Smooth muscle cell (in vitro differentiated cells): ENCODE measurements at regions not wholly inside any gene's neighbourhood (a gene's known extent, or its start where the extent isn't known, plus 50 kb on each side); places are given as distances from the start of the nearest gene placed in this dataset.

Source experiments
- DNase-seq: peaks from one replicate; lab custom pipeline; 2025; ENCODE audit not compliant: unreplicated experiment; lab: John Stamatoyannopoulos, UW
- H2AFZ ChIP-seq: fragments of 200-600 bp; sonication (generic); 2 replicates; pipeline ENCODE4 v1.6.0; 2016; ENCODE audit warnings: antibody characterized with exemption, low read depth, mild to moderate bottlenecking
- H3F3A ChIP-seq: fragments of 200-600 bp; sonication (generic); 2 replicates; pipeline ENCODE4 v1.6.0; 2017; ENCODE audit warnings: antibody characterized with exemption, low read depth
- H3K27ac ChIP-seq: fragments of 200-600 bp; sonication (generic); 2 replicates; pipeline ENCODE4 v1.5.1; 2016; ENCODE audit warnings: low read depth, mild to moderate bottlenecking
- H3K27me3 ChIP-seq: fragments of 200-600 bp; sonication (generic); 2 replicates; pipeline ENCODE4 v1.6.1; 2016; ENCODE audit warnings: low read depth, mild to moderate bottlenecking
- H3K36me3 ChIP-seq: fragments of 200-600 bp; sonication (generic); 2 replicates; pipeline ENCODE4 v1.5.1; 2016; ENCODE audit warnings: low read depth
- H3K4me1 ChIP-seq: fragments of 200-600 bp; sonication (generic); 2 replicates; pipeline ENCODE4 v1.5.1; 2016; ENCODE audit warnings: low read depth
- H3K4me2 ChIP-seq: fragments of 200-600 bp; sonication (generic); 2 replicates; pipeline ENCODE4 v1.6.0; 2016; ENCODE audit warnings: mild to moderate bottlenecking
- H3K4me3 ChIP-seq: fragments of 200-600 bp; sonication (generic); 2 replicates; pipeline ENCODE4 v1.5.1; 2016; ENCODE audit warnings: mild to moderate bottlenecking
- H3K79me2 ChIP-seq: fragments of 200-600 bp; sonication (generic); 2 replicates; pipeline ENCODE4 v1.6.0; 2016; ENCODE audit warnings: low read depth, mild to moderate bottlenecking
- H3K9ac ChIP-seq: fragments of 200-600 bp; sonication (generic); 2 replicates; pipeline ENCODE4 v1.6.0; 2016; ENCODE audit warnings: low read depth
- H3K9me3 ChIP-seq: fragments of 200-600 bp; sonication (generic); replicated peaks from 2 replicates; pipeline ENCODE4 v1.5.1; 2016; ENCODE audit warnings: low read depth
- H4K20me1 ChIP-seq: fragments of 200-600 bp; sonication (generic); 2 replicates; pipeline ENCODE4 v1.6.0; 2016; ENCODE audit warnings: low read depth
- CTCF ChIP-seq: fragments of 200-600 bp; sonication (generic); IDR thresholded peaks from 2 replicates; pipeline ENCODE4 v1.5.1; 2017; ENCODE audit warnings: borderline replicate concordance, mild to moderate bottlenecking, antibody characterized with exemption; ENCODE audit not compliant: insufficient read depth, poor library complexity, severe bottlenecking
- WGBS: methylation state at CpG from one replicate; pipeline ENCODE4 v1.1.7; 2016; ENCODE audit warnings: low lambda C conversion rate; 5-methylcytosine and 5-hydroxymethylcytosine counted together

GRCh38 chr7:81449105-81449504 is 320.7 kb downstream of the HGF start:
- H3K9ac ChIP-seq, result no peak overlapping the region
- H3K9me3 ChIP-seq, result no peaks in the 10 kb centered on the region
- peak overlapping the region; percentile 38 for H2AFZ ChIP-seq
- no peak overlapping the region for H3K4me2 ChIP-seq
- no peak for TF ChIP-seq CTCF
- no peak for DNase-seq
- H3K27ac ChIP-seq, result no peak overlapping the region
- no peaks in the 10 kb centered on the region for H3K4me1 ChIP-seq
- no peaks in the 10 kb centered on the region for H3F3A ChIP-seq
- H3K79me2 ChIP-seq, result no peaks in the 10 kb centered on the region
- no peak overlapping the region for H3K4me3 ChIP-seq
- H3K27me3 ChIP-seq, result no peaks in the 10 kb centered on the region
- H3K36me3 ChIP-seq, result no peaks in the 10 kb centered on the region
- no peaks in the 10 kb centered on the region for H4K20me1 ChIP-seq

DNA sequence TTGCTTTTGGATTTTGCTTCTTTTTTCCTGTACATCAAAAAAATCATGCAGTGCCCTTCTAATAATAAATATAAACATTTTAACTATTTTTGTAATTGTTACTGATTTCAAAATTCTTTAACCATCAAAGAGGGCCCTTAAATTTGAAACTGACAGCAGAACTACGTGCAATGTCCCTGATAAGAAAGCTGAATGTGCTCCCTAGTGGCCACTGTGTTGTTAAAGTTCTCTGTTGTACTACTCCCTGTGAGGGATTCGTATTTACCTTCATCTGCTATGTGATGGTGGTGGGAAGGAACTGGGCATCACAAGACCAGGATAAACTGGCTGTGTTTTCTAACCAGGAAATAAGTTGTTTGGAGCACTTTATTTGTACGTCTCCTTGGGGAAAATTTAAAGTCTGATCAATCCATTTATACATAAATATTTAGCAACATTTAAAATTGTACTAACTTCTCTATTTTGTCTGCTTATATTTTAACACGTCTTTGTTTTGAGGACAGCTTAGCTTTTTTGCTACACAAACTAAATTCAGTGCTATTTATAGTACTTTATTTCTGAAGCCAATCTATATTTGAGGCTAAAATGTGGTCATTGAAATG is 322.4 kb downstream of the HGF start:
- H3K4me2 ChIP-seq, result no peak overlapping the region
- no peak overlapping the region for H2AFZ ChIP-seq
- no peaks in the 10 kb centered on the region for H4K20me1 ChIP-seq
- no peaks in the 10 kb centered on the region for H3K36me3 ChIP-seq
- no peak overlapping the region for H3K9ac ChIP-seq
- no peaks in the 10 kb centered on the region for H3F3A ChIP-seq
- no peak overlapping the region for H3K4me3 ChIP-seq
- H3K79me2 ChIP-seq, result no peaks in the 10 kb centered on the region
- DNase-seq, result no peak
- no peaks in the 10 kb centered on the region for H3K9me3 ChIP-seq
- WGBS, result 30% methylated on average over 4 of the region's 4 CpGs
- no peaks in the 10 kb centered on the region for H3K4me1 ChIP-seq
- no peaks in the 10 kb centered on the region for H3K27me3 ChIP-seq
- no peak overlapping the region for H3K27ac ChIP-seq
- TF ChIP-seq CTCF, result peak; percentile 42

DNA sequence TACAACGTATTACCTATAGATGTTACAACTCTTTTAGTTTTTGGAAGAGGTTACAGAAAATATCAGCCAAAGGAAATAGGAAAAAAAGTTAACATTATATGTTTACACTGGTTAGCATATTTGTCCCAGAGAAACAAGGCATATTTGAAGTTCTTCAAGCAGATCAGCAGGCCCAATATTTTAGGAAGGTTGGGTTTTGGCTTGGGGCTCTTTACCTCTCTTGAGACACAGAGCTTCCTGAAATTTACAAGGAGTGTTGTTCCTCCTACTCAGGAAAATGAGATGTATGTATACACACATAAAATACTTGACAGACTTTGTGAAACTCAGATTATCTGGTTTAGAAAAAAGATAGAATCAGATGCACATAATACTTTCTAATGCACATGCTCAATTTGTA is 323.6 kb downstream of the HGF start:
- TF ChIP-seq CTCF, result no peak
- H3K9me3 ChIP-seq, result no peaks in the 10 kb centered on the region
- peak overlapping the region; percentile 60 for H2AFZ ChIP-seq
- no peak overlapping the region for H3K27ac ChIP-seq
- H3K79me2 ChIP-seq, result no peaks in the 10 kb centered on the region
- no peak overlapping the region for H3K4me2 ChIP-seq
- H3K9ac ChIP-seq, result no peak overlapping the region
- DNase-seq, result no peak
- no peaks in the 10 kb centered on the region for H4K20me1 ChIP-seq
- no peaks in the 10 kb centered on the region for H3K36me3 ChIP-seq
- H3K4me1 ChIP-seq, result no peaks in the 10 kb centered on the region
- 91% methylated on average over 1 of the region's 1 CpG for WGBS
- H3K27me3 ChIP-seq, result no peaks in the 10 kb centered on the region
- H3K4me3 ChIP-seq, result no peak overlapping the region
- no peaks in the 10 kb centered on the region for H3F3A ChIP-seq

- no peak for TF ChIP-seq CTCF
Observed at GRCh38 chr7:81445462-81445861, 324.4 kb downstream of the HGF start.

More at GRCh38 chr7:81445462-81445861, 324.4 kb downstream of the HGF start:
- WGBS, result 100% methylated on average over 1 of the region's 1 CpG
- Histone ChIP-seq H3K27ac (no peak overlapping the region), H3K9me3 (no peaks in the 10 kb centered on the region), H2AFZ (peak overlapping the region; percentile 60), H3K27me3 (no peaks in the 10 kb centered on the region), H3F3A (no peaks in the 10 kb centered on the region), H4K20me1 (no peaks in the 10 kb centered on the region), H3K9ac (no peak overlapping the region), H3K79me2 (no peaks in the 10 kb centered on the region), H3K4me2 (no peak overlapping the region), H3K4me3 (no peak overlapping the region), H3K36me3 (no peaks in the 10 kb centered on the region), H3K4me1 (no peaks in the 10 kb centered on the region)
- no peak for DNase-seq
